Prostate gland (tissue), 2 donors: ENCODE measurements at regions not wholly inside any gene's neighbourhood (a gene's known extent, or its start where the extent isn't known, plus 50 kb on each side); places are given as distances from the start of the nearest gene placed in this dataset.

Experiments used
- POLR2A ChIP-seq: fragments of 450-650 bp; IDR thresholded peaks from one replicate; pipeline ENCODE4 v1.6.1; 2016; ENCODE audit warnings: antibody characterized with exemption, mild to moderate bottlenecking
- POLR2AphosphoS5 ChIP-seq: sonication (generic); formaldehyde crosslinking; IDR thresholded peaks from one replicate; pipeline ENCODE4 v1.6.1; 2017; ENCODE audit warnings: antibody characterized with exemption
- TF ChIP-seq, protein P1 (sequence below), 4 experiments: fragments of 200-600 bp in 2 of 4; fragments of 450-650 bp in 2 of 4; sonication (generic) in 2 of 4; IDR thresholded peaks; 1 replicate in 3 of 4; 2 replicates in 1 of 4; pipeline ENCODE4 v1.5.1; 2016 to 2019; ENCODE audit warnings: antibody characterized with exemption in 4 of 4, mild to moderate bottlenecking in 2 of 4, moderate library complexity in 2 of 4

DNA sequence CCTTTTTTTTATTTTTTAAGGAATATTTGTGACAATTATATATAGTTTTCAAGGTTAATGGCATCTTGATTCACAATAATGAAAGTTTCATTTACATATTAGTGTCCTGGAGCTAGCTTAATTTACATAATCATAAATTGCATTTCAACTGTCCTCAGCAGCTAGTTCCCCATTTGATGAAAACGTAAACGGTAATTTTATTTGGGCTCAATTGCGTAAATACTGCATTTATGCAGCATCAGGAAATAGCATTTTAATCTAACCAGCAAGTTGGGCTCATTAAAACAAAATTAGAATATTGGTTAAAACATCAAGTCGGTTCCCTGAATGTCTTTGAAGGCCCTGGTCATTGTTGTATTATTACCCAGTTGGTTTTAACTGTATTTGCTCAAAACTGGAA is 136.8 kb upstream of the CDH5 start:
- TF ChIP-seq, protein P1, sequence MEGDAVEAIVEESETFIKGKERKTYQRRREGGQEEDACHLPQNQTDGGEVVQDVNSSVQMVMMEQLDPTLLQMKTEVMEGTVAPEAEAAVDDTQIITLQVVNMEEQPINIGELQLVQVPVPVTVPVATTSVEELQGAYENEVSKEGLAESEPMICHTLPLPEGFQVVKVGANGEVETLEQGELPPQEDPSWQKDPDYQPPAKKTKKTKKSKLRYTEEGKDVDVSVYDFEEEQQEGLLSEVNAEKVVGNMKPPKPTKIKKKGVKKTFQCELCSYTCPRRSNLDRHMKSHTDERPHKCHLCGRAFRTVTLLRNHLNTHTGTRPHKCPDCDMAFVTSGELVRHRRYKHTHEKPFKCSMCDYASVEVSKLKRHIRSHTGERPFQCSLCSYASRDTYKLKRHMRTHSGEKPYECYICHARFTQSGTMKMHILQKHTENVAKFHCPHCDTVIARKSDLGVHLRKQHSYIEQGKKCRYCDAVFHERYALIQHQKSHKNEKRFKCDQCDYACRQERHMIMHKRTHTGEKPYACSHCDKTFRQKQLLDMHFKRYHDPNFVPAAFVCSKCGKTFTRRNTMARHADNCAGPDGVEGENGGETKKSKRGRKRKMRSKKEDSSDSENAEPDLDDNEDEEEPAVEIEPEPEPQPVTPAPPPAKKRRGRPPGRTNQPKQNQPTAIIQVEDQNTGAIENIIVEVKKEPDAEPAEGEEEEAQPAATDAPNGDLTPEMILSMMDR (IDR thresholded peaks at IDR 0.05), result no peak
- TF ChIP-seq POLR2A (no peak), POLR2AphosphoS5 (no peak)
